IMR-90 (cell line): ENCODE measurements at regions not wholly inside any gene's neighbourhood (a gene's known extent, or its start where the extent isn't known, plus 50 kb on each side); places are given as distances from the start of the nearest gene placed in this dataset.

Experiments used
- ATAC-seq: fragments of 200-7000 bp; cut with Tn5 transposase; 2 replicates; pipeline ENCODE4 v1.9.1; 2020; ENCODE audit warnings: low read depth, mild to moderate bottlenecking, moderate library complexity
- BruUV-seq: library from RNA; stranded (reverse); fragments of 400-500 nt; replicated peaks from 2 replicates; lab custom pipeline; 2021; lab: Mats Ljungman, UMichigan
- CTCF ChIA-PET: fragments of 300-600 bp; formaldehyde crosslinking; extraction: SDS; loops from one replicate; lab custom pipeline; 2021; ENCODE audit warnings: antibody characterized with exemption; lab: Yijun Ruan, JAX
- POLR2A ChIA-PET: fragments of 300-600 bp; sonication (Branson Sonifier 250); formaldehyde crosslinking; loops from one replicate; lab custom pipeline; 2022; ENCODE audit warnings: antibody characterized with exemption; ENCODE audit not compliant: unreplicated experiment; lab: Charles Lee
- DNase-seq: peaks from one replicate; pipeline ENCODE4 v3.0.0; 2013
- H2AFZ ChIP-seq: replicated peaks from 2 replicates; pipeline ENCODE3; 2013; ENCODE audit warnings: low read length, mild to moderate bottlenecking; ENCODE audit not compliant: poor library complexity
- H2AK5ac ChIP-seq: 2 replicates; pipeline ENCODE4 v1.6.1; 2013; ENCODE audit warnings: low read depth, low read length, inconsistent platforms
- H2AK9ac ChIP-seq: replicated peaks from 2 replicates; pipeline ENCODE3; 2013; ENCODE audit warnings: mild to moderate bottlenecking, low read depth, low read length, moderate library complexity; ENCODE audit not compliant: poor library complexity
- H2BK120ac ChIP-seq: 2 replicates; pipeline ENCODE4 v1.6.1; 2013; ENCODE audit warnings: low read depth, low read length, inconsistent platforms
- H2BK15ac ChIP-seq: 3 replicates; pipeline ENCODE4 v1.6.1; 2013; ENCODE audit warnings: low read depth, low read length, inconsistent platforms
- H2BK20ac ChIP-seq: 2 replicates; pipeline ENCODE4 v1.6.1; 2013; ENCODE audit warnings: low read depth, mild to moderate bottlenecking, inconsistent platforms, low read length, moderate library complexity
- H2BK5ac ChIP-seq: 2 replicates; pipeline ENCODE4 v1.6.1; 2013; ENCODE audit warnings: mild to moderate bottlenecking, low read depth, low read length, inconsistent platforms; ENCODE audit not compliant: poor library complexity, severe bottlenecking
- H3K14ac ChIP-seq: replicated peaks from 2 replicates; pipeline ENCODE4 v1.6.1; 2013; ENCODE audit warnings: low read depth, low read length, inconsistent platforms
- H3K18ac ChIP-seq: 2 replicates; pipeline ENCODE4 v1.6.1; 2013; ENCODE audit warnings: low read depth, low read length, control low read depth
- H3K23ac ChIP-seq: 2 replicates; pipeline ENCODE4 v1.6.1; 2013; ENCODE audit warnings: low read depth, low read length, inconsistent platforms
- H3K27ac ChIP-seq: 2 replicates; pipeline ENCODE4 v1.5.1; 2013; ENCODE audit warnings: mild to moderate bottlenecking, control low read depth, low read length; ENCODE audit not compliant: insufficient read depth
- H3K27me3 ChIP-seq: 2 replicates; pipeline ENCODE4 v1.6.1; 2013; ENCODE audit warnings: low read length; ENCODE audit not compliant: control insufficient read depth, insufficient read depth
- H3K36me3 ChIP-seq: 2 replicates; pipeline ENCODE4 v1.6.1; 2013; ENCODE audit warnings: low read length, mixed read lengths; ENCODE audit not compliant: control insufficient read depth, insufficient read depth
- H3K4ac ChIP-seq: 2 replicates; pipeline ENCODE4 v1.6.1; 2013; ENCODE audit warnings: low read depth, low read length, inconsistent platforms
- H3K4me1 ChIP-seq: 2 replicates; pipeline ENCODE4 v1.6.1; 2013; ENCODE audit warnings: low read length, mixed read lengths; ENCODE audit not compliant: control insufficient read depth, insufficient read depth
- H3K4me2 ChIP-seq: 2 replicates; pipeline ENCODE4 v1.6.1; 2013; ENCODE audit warnings: low read depth, mild to moderate bottlenecking, control low read depth, low read length, moderate library complexity
- H3K4me3 ChIP-seq: 2 replicates; pipeline ENCODE4 v1.5.1; 2013; ENCODE audit warnings: low read depth, mild to moderate bottlenecking, control low read depth, low read length, moderate library complexity; ENCODE audit not compliant: insufficient read depth
- H3K56ac ChIP-seq: 2 replicates; pipeline ENCODE4 v1.6.1; 2013; ENCODE audit warnings: low read length, inconsistent platforms; ENCODE audit not compliant: insufficient read depth; ENCODE audit errors: extremely low read depth
- H3K79me1 ChIP-seq, 2 experiments: 2 replicates each; pipeline ENCODE4 v1.6.1; 2013; ENCODE audit warnings: low read length in 2 of 2, inconsistent platforms in 1 of 2, low read depth in 1 of 2
- H3K9ac ChIP-seq: 2 replicates; pipeline ENCODE4 v1.6.1; 2013; ENCODE audit warnings: low read depth, low read length, control low read depth
- H3K9me1 ChIP-seq: 2 replicates; pipeline ENCODE4 v1.6.1; 2013; ENCODE audit warnings: low read length, inconsistent platforms; ENCODE audit not compliant: insufficient read depth
- H3K9me3 ChIP-seq: 2 replicates; pipeline ENCODE4 v1.6.1; 2013; ENCODE audit warnings: low read length; ENCODE audit not compliant: control insufficient read depth, insufficient read depth
- H4K20me1 ChIP-seq: 2 replicates; pipeline ENCODE4 v1.6.1; 2013; ENCODE audit warnings: low read length, inconsistent platforms; ENCODE audit not compliant: insufficient read depth
- H4K5ac ChIP-seq: 2 replicates; pipeline ENCODE4 v1.6.1; 2013; ENCODE audit warnings: mild to moderate bottlenecking, low read depth, low read length, control low read depth
- H4K8ac ChIP-seq, 2 experiments: 2 replicates each; pipeline ENCODE4 v1.6.1; 2013; ENCODE audit warnings: low read depth in 2 of 2, low read length in 2 of 2, control low read depth in 1 of 2, inconsistent platforms in 1 of 2
- H4K91ac ChIP-seq: 2 replicates; pipeline ENCODE4 v1.6.1; 2013; ENCODE audit warnings: low read depth, low read length, inconsistent platforms; ENCODE audit not compliant: insufficient read depth
- BHLHE40 ChIP-seq: fragments of 150-350 bp; IDR thresholded peaks from 2 replicates; pipeline ENCODE4 v1.6.1; 2016; ENCODE audit warnings: mild to moderate bottlenecking, low read depth, low read length
- CHD1 ChIP-seq: IDR thresholded peaks from 2 replicates; pipeline ENCODE4 v1.6.1; 2012; ENCODE audit warnings: low read depth, low read length, improper control_type of control experiment
- CTCF ChIP-seq: conservative IDR thresholded peaks from 2 replicates; pipeline ENCODE4 v1.5.1; 2012; ENCODE audit warnings: mild to moderate bottlenecking, low read depth, low read length, improper control_type of control experiment
- FOS ChIP-seq: fragments of 150-350 bp; IDR thresholded peaks from 2 replicates; pipeline ENCODE4 v1.6.1; 2016; ENCODE audit warnings: low read depth, low read length
- MAFK ChIP-seq: IDR thresholded peaks from 2 replicates; pipeline ENCODE4 v1.6.1; 2012; ENCODE audit warnings: low read depth, low read length, improper control_type of control experiment
- MAZ ChIP-seq: IDR thresholded peaks from 2 replicates; pipeline ENCODE4 v1.6.1; 2012; ENCODE audit warnings: low read depth, mild to moderate bottlenecking, low read length, improper control_type of control experiment, moderate library complexity, borderline replicate concordance
- MXI1 ChIP-seq: IDR thresholded peaks from 2 replicates; pipeline ENCODE4 v1.6.1; 2012; ENCODE audit warnings: low read depth, mild to moderate bottlenecking, low read length, moderate library complexity, borderline replicate concordance
- NFE2L2 ChIP-seq: fragments of 150-350 bp; IDR thresholded peaks from 2 replicates; pipeline ENCODE4 v1.6.1; 2016; ENCODE audit warnings: low read depth, mild to moderate bottlenecking, low read length
- POLR2A ChIP-seq: IDR thresholded peaks from 2 replicates; pipeline ENCODE4 v1.6.1; 2012; ENCODE audit warnings: mild to moderate bottlenecking, low read depth, low read length
- RAD21 ChIP-seq: IDR thresholded peaks from 2 replicates; pipeline ENCODE4 v1.6.1; 2012; ENCODE audit warnings: low read length, improper control_type of control experiment
- RCOR1 ChIP-seq: IDR thresholded peaks from 2 replicates; pipeline ENCODE4 v1.6.1; 2012; ENCODE audit warnings: mild to moderate bottlenecking, low read length, improper control_type of control experiment; ENCODE audit not compliant: insufficient replicate concordance
- RFX5 ChIP-seq: IDR thresholded peaks from 2 replicates; pipeline ENCODE4 v1.8.0; 2012; ENCODE audit warnings: low read depth, mild to moderate bottlenecking, low read length, moderate library complexity
- SMC3 ChIP-seq: fragments of 150-350 bp; IDR thresholded peaks from 2 replicates; pipeline ENCODE4 v1.6.1; 2016; ENCODE audit warnings: low read depth, mild to moderate bottlenecking, antibody characterized with exemption, low read length, moderate library complexity
- WGBS, 2 experiments: methylation state at CpG; one replicate each; pipeline versions ENCODE4 v1.1.5 to v1.1.7; 2013; ENCODE audit warnings: missing lambda C conversion rate in 2 of 2; ENCODE audit not compliant: insufficient read length in 1 of 2; ENCODE audit errors: extremely low coverage in 2 of 2; 5-methylcytosine and 5-hydroxymethylcytosine counted together
- dilution Hi-C: fragments of 300-500 bp; cut with HindIII; formaldehyde crosslinking; loops from one replicate; pipeline ENCODE4 v1.14.3; 2018; ENCODE audit warnings: low sequenced_read_pairs; ENCODE audit not compliant: unreplicated experiment
- in situ Hi-C: fragments of 300-500 bp; cut with MboI; formaldehyde crosslinking; loops from 3 replicates; pipeline ENCODE4 v1.14.3; 2019; ENCODE audit warnings: low sequenced_read_pairs, inconsistent platforms, mixed read lengths
- intact Hi-C: fragments of 100-400 bp; cut with micrococcal nuclease; formaldehyde crosslinking; loops from 2 replicates; pipeline ENCODE4 v1.10.0; 2022
- TF ChIP-seq, protein P1 (sequence below): fragments of 150-350 bp; IDR thresholded peaks from 2 replicates; pipeline ENCODE4 v1.6.1; 2017; ENCODE audit warnings: mild to moderate bottlenecking, antibody characterized with exemption, low read length, low read depth

GRCh38 chr13:79187917-79188690 is 218.0 kb downstream of the RBM26 start:
- H2AFZ ChIP-seq, result no peak overlapping the region
- H3K4me2 ChIP-seq, result no peak overlapping the region
- H3K4me1 ChIP-seq, result no peaks in the 10 kb centered on the region
- TF ChIP-seq MXI1 (no peak), POLR2A (no peak), RFX5 (no peak), CHD1 (no peak), NFE2L2 (no peak), MAZ (no peak), RAD21 (no peak), FOS (no peak), CTCF (no peak), SMC3 (no peak), RCOR1 (no peak), MAFK (no peak), BHLHE40 (no peak)
- TF ChIP-seq, protein P1, sequence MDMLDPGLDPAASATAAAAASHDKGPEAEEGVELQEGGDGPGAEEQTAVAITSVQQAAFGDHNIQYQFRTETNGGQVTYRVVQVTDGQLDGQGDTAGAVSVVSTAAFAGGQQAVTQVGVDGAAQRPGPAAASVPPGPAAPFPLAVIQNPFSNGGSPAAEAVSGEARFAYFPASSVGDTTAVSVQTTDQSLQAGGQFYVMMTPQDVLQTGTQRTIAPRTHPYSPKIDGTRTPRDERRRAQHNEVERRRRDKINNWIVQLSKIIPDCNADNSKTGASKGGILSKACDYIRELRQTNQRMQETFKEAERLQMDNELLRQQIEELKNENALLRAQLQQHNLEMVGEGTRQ, result no peak
- H2BK120ac ChIP-seq, result no peak overlapping the region
- ChIA-PET POLR2A (no interaction called here), CTCF (no interaction called here)
- H4K5ac ChIP-seq, result no peak overlapping the region
- dilution Hi-C loops (no loop called here), intact Hi-C loops (no loop called here), in situ Hi-C loops (no loop called here)
- H3K79me1 ChIP-seq, result no peaks in the 10 kb centered on the region
- no peak overlapping the region for H2AK9ac ChIP-seq
- H3K4ac ChIP-seq, result no peak overlapping the region
- no TSS peak for BruUV-seq
- WGBS, 2 experiments, result no CpG with 5 or more reads among the region's 3 CpGs
- H3K18ac ChIP-seq, result no peak overlapping the region
- no peak overlapping the region for H3K14ac ChIP-seq
- no peak overlapping the region for H4K8ac ChIP-seq
- H3K36me3 ChIP-seq, result no peaks in the 10 kb centered on the region
- DNase-seq (no peak), ATAC-seq (no peak)
- H3K9me1 ChIP-seq, result no peaks in the 10 kb centered on the region
- no peaks in the 10 kb centered on the region for H3K27me3 ChIP-seq
- H2BK20ac ChIP-seq, result no peak overlapping the region
- H3K9ac ChIP-seq, result no peak overlapping the region
- H2BK5ac ChIP-seq, result no peak overlapping the region
- H3K23ac ChIP-seq, result no peak overlapping the region
- H2BK15ac ChIP-seq, result no peak overlapping the region
- H3K56ac ChIP-seq, result no peak overlapping the region
- H3K4me3 ChIP-seq, result no peak overlapping the region
- H3K27ac ChIP-seq, result no peak overlapping the region
- no peaks in the 10 kb centered on the region for H3K9me3 ChIP-seq
- no peak overlapping the region for H4K91ac ChIP-seq
- no peak overlapping the region for H2AK5ac ChIP-seq
- no peaks in the 10 kb centered on the region for H4K20me1 ChIP-seq
